Upper lobe of left lung (tissue), 6 donors: ENCODE measurements at regions not wholly inside any gene's neighbourhood (a gene's known extent, or its start where the extent isn't known, plus 50 kb on each side); places are given as distances from the start of the nearest gene placed in this dataset.
"Not testable (repeated sequence)": the region's sequence is repeated elsewhere in the genome, so short reads cannot be mapped to it uniquely, and the experiment has no call there.

ENCODE experiments used
- ATAC-seq, 2 donors: fragments of 200-7000 bp; cut with Tn5 transposase; one replicate each; pipeline ENCODE4 v1.9.1; 2022; ENCODE audit warnings: mild to moderate bottlenecking in 2 of 2, moderate library complexity in 2 of 2; ENCODE audit not compliant: low FRiP score in 2 of 2
- DNase-seq, 2 donors: peaks; one replicate each; pipeline ENCODE4 v3.0.0-alpha.2; 2019 to 2020
- H3K27ac ChIP-seq, 4 donors: fragments of 200-600 bp; sonication (generic); one replicate each; pipeline ENCODE4 v1.5.1; 2016 to 2019
- H3K27me3 ChIP-seq, 4 donors: fragments of 200-600 bp; sonication (generic); one replicate each; pipeline ENCODE4 v1.5.1; 2017 to 2019
- H3K36me3 ChIP-seq, 4 donors: fragments of 200-600 bp; sonication (generic); one replicate each; pipeline ENCODE4 v1.5.1; 2016 to 2019
- H3K4me1 ChIP-seq, 4 donors: fragments of 200-600 bp; sonication (generic); one replicate each; pipeline ENCODE4 v1.5.1; 2018 to 2019
- H3K4me3 ChIP-seq, 4 donors: fragments of 200-600 bp; sonication (generic); one replicate each; pipeline ENCODE4 v1.5.1; 2017 to 2019; ENCODE audit warnings: mild to moderate bottlenecking in 2 of 4, moderate library complexity in 1 of 4
- H3K9me3 ChIP-seq, 4 donors: fragments of 200-600 bp; sonication (generic); one replicate each; pipeline ENCODE4 v1.5.1; 2018 to 2019
- CTCF ChIP-seq, 6 experiments: fragments of 450-650 bp in 4 of 6; fragments of 200-600 bp in 2 of 6; sonication (generic) in 2 of 6; IDR thresholded peaks; one replicate each; pipeline ENCODE4 v1.5.1; 2016 to 2019; ENCODE audit warnings: antibody characterized with exemption in 6 of 6
- EP300 ChIP-seq, 4 donors: sonication (generic); formaldehyde crosslinking; IDR thresholded peaks; one replicate each; pipeline ENCODE4 v1.5.1; 2017; ENCODE audit warnings: antibody characterized with exemption in 4 of 4, control low read depth in 2 of 4
- POLR2A ChIP-seq, 4 donors: fragments of 450-650 bp; IDR thresholded peaks; one replicate each; pipeline ENCODE4 v1.5.1; 2016 to 2017; ENCODE audit warnings: antibody characterized with exemption in 4 of 4, mild to moderate bottlenecking in 2 of 4
- POLR2AphosphoS5 ChIP-seq, 2 donors: sonication (generic); formaldehyde crosslinking; IDR thresholded peaks; one replicate each; pipeline ENCODE4 v1.5.1; 2017; ENCODE audit warnings: antibody characterized with exemption in 2 of 2
- WGBS, 2 donors: methylation state at CpG; one replicate each; pipeline ENCODE4 v1.1.5; 2017 to 2018; 5-methylcytosine and 5-hydroxymethylcytosine counted together
- donor health status: DM: no; HTN: no; CAD: no; lungs with moderate emphysema.
- donor health status: DM: no; HTN: yes; CAD: no; lungs with severe emphysema.

- H3K27me3 ChIP-seq, result no peaks in the 10 kb centered on the region
- no peaks in the 10 kb centered on the region for H3K9me3 ChIP-seq
- no peak overlapping the region for H3K27ac ChIP-seq
- no peak overlapping the region for H3K4me3 ChIP-seq
- ATAC-seq, result no peak
- H3K4me1 ChIP-seq, result no peaks in the 10 kb centered on the region
- no peak for DNase-seq
- no peaks in the 10 kb centered on the region for H3K36me3 ChIP-seq
- WGBS, 2 donors, result no CpG with 5 or more reads among the region's 4 CpGs
- no peak for TF ChIP-seq POLR2AphosphoS5 (IDR thresholded peaks at IDR 0.05)
- TF ChIP-seq CTCF (IDR thresholded peaks at IDR 0.05), result no peak
- no peak for TF ChIP-seq EP300 (IDR thresholded peaks at IDR 0.05)
- no peak for TF ChIP-seq POLR2A (IDR thresholded peaks at IDR 0.05)
Measured at GRCh38 chrY:12444200-12444599, 256.8 kb upstream of the USP9Y start.

- H3K4me3 ChIP-seq, H3K9me3 ChIP-seq, H3K27ac ChIP-seq, H3K4me1 ChIP-seq, H3K27me3 ChIP-seq, H3K36me3 ChIP-seq: not testable (repeated sequence)
- 70% methylated on average over 2 of the region's 27 CpGs; no CpG with 5 or more reads in 1 of the 2 donors for WGBS, 2 donors
- ATAC-seq, result peak in 1 of 2 donors; percentile 78
- peak in 1 of 2 donors; percentile 15 for DNase-seq
Measured at GRCh38 chrY:12446486-12447265, 254.4 kb upstream of the USP9Y start.

- not testable (repeated sequence) for H3K27ac ChIP-seq, H3K36me3 ChIP-seq, ATAC-seq, H3K4me1 ChIP-seq, DNase-seq, H3K9me3 ChIP-seq, H3K27me3 ChIP-seq, H3K4me3 ChIP-seq
- 94% methylated on average over 4 of the region's 6 CpGs; no CpG with 5 or more reads in 1 of the 2 donors for WGBS, 2 donors
Measured at GRCh38 chrY:12448561-12448960, 252.5 kb upstream of the USP9Y start.

GRCh38 chrY:12453318-12453717, 247.7 kb upstream of the USP9Y start:
- H3K9me3 ChIP-seq, ATAC-seq, H3K4me3 ChIP-seq, H3K27me3 ChIP-seq, H3K4me1 ChIP-seq, H3K36me3 ChIP-seq, H3K27ac ChIP-seq: not testable (repeated sequence)
- DNase-seq, result peak in 1 of 2 donors; percentile 58
- WGBS, 2 donors, result no CpG with 5 or more reads among the region's 26 CpGs

GRCh38 chrY:12459965-12460364, 241.1 kb upstream of the USP9Y start:
- ATAC-seq (no peak), DNase-seq (no peak)
- WGBS, 2 donors, result 90% methylated on average over 1 of the region's 1 CpG; no CpG with 5 or more reads in 1 of the 2 donors
- no peaks in the 10 kb centered on the region for H3K9me3 ChIP-seq
- H3K4me1 ChIP-seq, result no peaks in the 10 kb centered on the region
- no peaks in the 10 kb centered on the region for H3K36me3 ChIP-seq
- H3K27me3 ChIP-seq, result no peaks in the 10 kb centered on the region
- TF ChIP-seq POLR2A (IDR thresholded peaks at IDR 0.05) (no peak), EP300 (IDR thresholded peaks at IDR 0.05) (no peak), CTCF (IDR thresholded peaks at IDR 0.05) (no peak), POLR2AphosphoS5 (IDR thresholded peaks at IDR 0.05) (no peak)
- H3K27ac ChIP-seq, result no peak overlapping the region
- H3K4me3 ChIP-seq, result no peak overlapping the region

- no peak for TF ChIP-seq CTCF (IDR thresholded peaks at IDR 0.05)
- TF ChIP-seq POLR2AphosphoS5 (IDR thresholded peaks at IDR 0.05), result no peak
- TF ChIP-seq EP300 (IDR thresholded peaks at IDR 0.05), result no peak
- no peak for TF ChIP-seq POLR2A (IDR thresholded peaks at IDR 0.05)
- 84% methylated on average over 4 of the region's 4 CpGs; no CpG with 5 or more reads in 1 of the 2 donors for WGBS, 2 donors
- Histone ChIP-seq H3K36me3 (no peaks in the 10 kb centered on the region), H3K4me1 (no peaks in the 10 kb centered on the region), H3K27me3 (no peaks in the 10 kb centered on the region), H3K9me3 (no peaks in the 10 kb centered on the region), H3K27ac (no peak overlapping the region), H3K4me3 (no peak overlapping the region)
- DNase-seq (no peak), ATAC-seq (no peak)
Measured at GRCh38 chrY:12464155-12464554, 236.9 kb upstream of the USP9Y start.
